GM21825 (cell line): ENCODE measurements at regions not wholly inside any gene's neighbourhood (a gene's known extent, or its start where the extent isn't known, plus 50 kb on each side); places are given as distances from the start of the nearest gene placed in this dataset.
"Not testable (repeated sequence)": the region's sequence is repeated elsewhere in the genome, so short reads cannot be mapped to it uniquely, and the experiment has no call there.

Experiments used
- ATAC-seq: cut with Tn5 transposase; IDR thresholded peaks from one replicate; pipeline ENCODE4 v1.9.1; 2021; ENCODE audit warnings: mild to moderate bottlenecking, moderate library complexity; ENCODE audit not compliant: unreplicated experiment

- ATAC-seq, result no peak
Observed at GRCh38 chr20:12180107-12180661, 262.5 kb downstream of the BTBD3 start.

- ATAC-seq, result no peak
Observed at GRCh38 chr20:12198281-12198680, 280.6 kb downstream of the BTBD3 start.

GRCh38 chr20:12199703-12200102, 282.0 kb downstream of the BTBD3 start:
- ATAC-seq, result no peak

- no peak for ATAC-seq
Observed at GRCh38 chr20:12201289-12201991, 283.7 kb downstream of the BTBD3 start.

- ATAC-seq, result no peak
Observed at GRCh38 chr20:12203399-12203798, 285.7 kb downstream of the BTBD3 start.

GRCh38 chr20:12203981-12204380, 286.3 kb downstream of the BTBD3 start:
- ATAC-seq, result no peak

- ATAC-seq, result no peak
Observed at GRCh38 chr20:12207875-12208274, 290.2 kb downstream of the BTBD3 start.

GRCh38 chr20:12210591-12210990, 292.9 kb downstream of the BTBD3 start:
- ATAC-seq, result no peak

- ATAC-seq, result no peak
Observed at GRCh38 chr20:12211361-12211760, 293.7 kb downstream of the BTBD3 start.

GRCh38 chr20:12217382-12217781, 299.7 kb downstream of the BTBD3 start:
- no peak for ATAC-seq

GRCh38 chr20:12219798-12220197, 302.1 kb downstream of the BTBD3 start:
- no peak for ATAC-seq

GRCh38 chr20:12223057-12223456, 305.4 kb downstream of the BTBD3 start:
- no peak for ATAC-seq

GRCh38 chr20:12225898-12226297, 308.2 kb downstream of the BTBD3 start:
- ATAC-seq, result no peak

- ATAC-seq, result no peak
Observed at GRCh38 chr20:12229891-12230290, 312.2 kb downstream of the BTBD3 start.

GRCh38 chr20:12237772-12238171, 320.1 kb downstream of the BTBD3 start:
- no peak for ATAC-seq

- no peak for ATAC-seq
Observed at GRCh38 chr20:12241065-12241464, 323.4 kb downstream of the BTBD3 start.

- no peak for ATAC-seq
Observed at GRCh38 chr20:12243327-12243726, 325.6 kb downstream of the BTBD3 start.

GRCh38 chr20:12248481-12248880, 330.8 kb downstream of the BTBD3 start:
- ATAC-seq, result no peak

- ATAC-seq, result not testable (repeated sequence)
Observed at GRCh38 chr20:12250661-12251060, 333.0 kb downstream of the BTBD3 start.

- no peak for ATAC-seq
Observed at GRCh38 chr20:12252793-12253192, 335.1 kb downstream of the BTBD3 start.

GRCh38 chr20:12255461-12255970, 337.8 kb downstream of the BTBD3 start:
- no peak for ATAC-seq

- ATAC-seq, result no peak
Observed at GRCh38 chr20:12256806-12257205, 339.1 kb downstream of the BTBD3 start.

- no peak for ATAC-seq
Observed at GRCh38 chr20:12262747-12263146, 345.1 kb downstream of the BTBD3 start.
